ENCODE measurements at regions not wholly inside any gene's neighbourhood (a gene's known extent, or its start where the extent isn't known, plus 50 kb on each side); places are given as distances from the start of the nearest gene placed in this dataset.

GRCh38 chr13:70534466-70534865 is 426.2 kb upstream of the KLHL1 start:
- TF ChIP-seq POLR2AphosphoS5 (IDR thresholded peaks at IDR 0.05; ENCODE audit: low read depth, low read length) (no peak), TAF1 (IDR thresholded peaks at IDR 0.05; ENCODE audit: borderline replicate concordance, low read depth, low read length) (no peak), POLR2A (IDR thresholded peaks at IDR 0.05; ENCODE audit: low read depth, low read length) (no peak)
